MM.1S (cell line): ENCODE measurements at regions not wholly inside any gene's neighbourhood (a gene's known extent, or its start where the extent isn't known, plus 50 kb on each side); places are given as distances from the start of the nearest gene placed in this dataset.

Experiments
- CTCF ChIP-seq: fragments of 300-600 bp; sonication (generic); IDR thresholded peaks from 2 replicates; pipeline ENCODE4 v1.5.1; 2016; ENCODE audit warnings: antibody characterized with exemption, low read length, mixed read lengths
- EZH2 ChIP-seq: fragments of 300-600 bp; sonication (generic); optimal IDR thresholded peaks from 2 replicates; pipeline ENCODE3; 2017; ENCODE audit warnings: low read depth, mild to moderate bottlenecking, antibody characterized with exemption, low read length, mixed read lengths

GRCh38 chrX:40278340-40279090, 180.8 kb upstream of the BCOR start:
- TF ChIP-seq CTCF (no peak), EZH2 (no peak)
